ENCODE measurements at regions not wholly inside any gene's neighbourhood (a gene's known extent, or its start where the extent isn't known, plus 50 kb on each side); places are given as distances from the start of the nearest gene placed in this dataset.

DNA sequence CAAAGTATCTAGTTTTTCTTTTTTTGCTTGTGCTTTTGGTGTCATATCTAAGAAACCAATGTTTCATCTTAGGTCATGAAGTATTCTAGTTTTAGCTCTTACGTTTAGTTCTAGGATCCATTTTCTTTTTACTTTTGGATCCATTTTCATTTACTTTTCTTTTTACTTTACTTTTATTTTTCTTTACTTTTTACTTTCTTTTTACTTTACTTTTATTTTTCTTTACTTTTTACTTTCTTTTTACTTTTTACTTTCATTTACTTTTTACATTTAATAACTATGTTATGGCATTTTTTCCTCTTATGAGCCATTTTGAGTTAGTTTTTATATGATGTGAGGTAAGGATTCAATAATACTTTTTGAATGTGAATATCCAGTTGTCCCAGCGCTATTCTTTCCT lies 213.4 kb downstream of the ZFP36L2 start:
- TF ChIP-seq, protein P1, sequence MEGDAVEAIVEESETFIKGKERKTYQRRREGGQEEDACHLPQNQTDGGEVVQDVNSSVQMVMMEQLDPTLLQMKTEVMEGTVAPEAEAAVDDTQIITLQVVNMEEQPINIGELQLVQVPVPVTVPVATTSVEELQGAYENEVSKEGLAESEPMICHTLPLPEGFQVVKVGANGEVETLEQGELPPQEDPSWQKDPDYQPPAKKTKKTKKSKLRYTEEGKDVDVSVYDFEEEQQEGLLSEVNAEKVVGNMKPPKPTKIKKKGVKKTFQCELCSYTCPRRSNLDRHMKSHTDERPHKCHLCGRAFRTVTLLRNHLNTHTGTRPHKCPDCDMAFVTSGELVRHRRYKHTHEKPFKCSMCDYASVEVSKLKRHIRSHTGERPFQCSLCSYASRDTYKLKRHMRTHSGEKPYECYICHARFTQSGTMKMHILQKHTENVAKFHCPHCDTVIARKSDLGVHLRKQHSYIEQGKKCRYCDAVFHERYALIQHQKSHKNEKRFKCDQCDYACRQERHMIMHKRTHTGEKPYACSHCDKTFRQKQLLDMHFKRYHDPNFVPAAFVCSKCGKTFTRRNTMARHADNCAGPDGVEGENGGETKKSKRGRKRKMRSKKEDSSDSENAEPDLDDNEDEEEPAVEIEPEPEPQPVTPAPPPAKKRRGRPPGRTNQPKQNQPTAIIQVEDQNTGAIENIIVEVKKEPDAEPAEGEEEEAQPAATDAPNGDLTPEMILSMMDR (optimal IDR thresholded peaks at IDR 0.05 in 1 of 3, IDR thresholded peaks at IDR 0.05 in 1 of 3, conservative IDR thresholded peaks at IDR 0.05 in 1 of 3; ENCODE audit: extremely low read depth in 1 of 3, insufficient read depth in 2 of 3, low read length in 3 of 3) = no peak
- TF ChIP-seq EZH2 (IDR thresholded peaks at IDR 0.05; ENCODE audit: low read length) = no peak

All from keratinocyte (primary cell).